A549 (cell line): ENCODE measurements at regions not wholly inside any gene's neighbourhood (a gene's known extent, or its start where the extent isn't known, plus 50 kb on each side); places are given as distances from the start of the nearest gene placed in this dataset.

ENCODE experiments used
- BHLHE40 ChIP-seq: IDR thresholded peaks from 2 replicates; pipeline ENCODE4 v1.6.1; 2012; ENCODE audit warnings: low read depth, low read length, inconsistent platforms
- CHD2 ChIP-seq: fragments of 150-350 bp; IDR thresholded peaks from 2 replicates; pipeline ENCODE4 v1.6.1; 2014; ENCODE audit warnings: low read length; ENCODE audit not compliant: partially characterized antibody
- CTCF ChIP-seq: fragments of >200 bp; sonication (Bioruptor Twin); formaldehyde crosslinking; IDR thresholded peaks from 3 replicates; pipeline ENCODE4 v1.5.1; 2016
- EHMT2 ChIP-seq: fragments of 200-600 bp; sonication (generic); IDR thresholded peaks from 2 replicates; pipeline ENCODE4 v1.6.1; 2016; ENCODE audit warnings: antibody characterized with exemption, low read depth, mild to moderate bottlenecking, moderate library complexity
- EP300 ChIP-seq, 2 experiments: fragments of >200 bp; sonication (Bioruptor Twin); formaldehyde crosslinking; IDR thresholded peaks; 2 replicates in 1 of 2; 3 replicates in 1 of 2; pipeline ENCODE4 v1.6.1; 2016 to 2017
- JUN ChIP-seq, 2 experiments: fragments of >200 bp; sonication (Bioruptor Twin); formaldehyde crosslinking; IDR thresholded peaks; 2 replicates in 1 of 2; 3 replicates in 1 of 2; pipeline ENCODE4 v1.6.1; 2016 to 2017
- JUNB ChIP-seq: fragments of >200 bp; sonication (Bioruptor Twin); formaldehyde crosslinking; IDR thresholded peaks from 2 replicates; pipeline ENCODE4 v1.6.1; 2016
- KDM5A ChIP-seq: fragments of 200-600 bp; sonication (generic); IDR thresholded peaks from 2 replicates; pipeline ENCODE4 v1.6.1; 2016; ENCODE audit warnings: antibody characterized with exemption, mild to moderate bottlenecking
- MAX ChIP-seq: IDR thresholded peaks from 2 replicates; pipeline ENCODE4 v1.6.1; 2012
- MAZ ChIP-seq: fragments of 150-350 bp; IDR thresholded peaks from 2 replicates; pipeline ENCODE4 v1.6.1; 2014; ENCODE audit warnings: antibody characterized with exemption, low read depth, low read length, borderline replicate concordance
- POLR2A ChIP-seq: IDR thresholded peaks from 2 replicates; pipeline ENCODE4 v1.6.1; 2012; ENCODE audit warnings: mild to moderate bottlenecking, low read length
- POLR2AphosphoS2 ChIP-seq: conservative IDR thresholded peaks from 2 replicates; pipeline ENCODE4 v1.6.1; 2012; ENCODE audit warnings: low read length, improper control_type of control experiment, inconsistent platforms
- RNF2 ChIP-seq: fragments of 200-600 bp; sonication (generic); IDR thresholded peaks from 2 replicates; pipeline ENCODE4 v1.6.1; 2016; ENCODE audit warnings: low read depth, mild to moderate bottlenecking, antibody characterized with exemption, moderate library complexity, borderline replicate concordance

GRCh38 chr6:74603322-74604076 is 602.4 kb downstream of the COL12A1 start:
- TF ChIP-seq RNF2: no peak
- TF ChIP-seq JUN (IDR thresholded peaks at IDR 0.05): no peak
- no peak for TF ChIP-seq CHD2
- no peak for TF ChIP-seq MAX
- TF ChIP-seq POLR2A: no peak
- no peak for TF ChIP-seq CTCF
- TF ChIP-seq BHLHE40: no peak
- TF ChIP-seq JUNB: no peak
- TF ChIP-seq EP300 (IDR thresholded peaks at IDR 0.05): no peak
- TF ChIP-seq MAZ: no peak
- no peak for TF ChIP-seq KDM5A
- TF ChIP-seq POLR2AphosphoS2: no peak
- TF ChIP-seq EHMT2: no peak
